Prostate gland (tissue), 2 donors: ENCODE measurements at regions not wholly inside any gene's neighbourhood (a gene's known extent, or its start where the extent isn't known, plus 50 kb on each side); places are given as distances from the start of the nearest gene placed in this dataset.
A peak's percentile ranks its signal among the peaks of the same experiment; 100 is the strongest.

ENCODE experiments used
- DNase-seq: peaks from one replicate; pipeline ENCODE4 v3.0.0-alpha.2; 2019; ENCODE audit warnings: low spot score
- H3K27ac ChIP-seq, 2 donors: fragments of 200-600 bp; sonication (generic); 2 replicates each; pipeline ENCODE4 v1.5.1; 2017 to 2019
- H3K27me3 ChIP-seq: fragments of 200-600 bp; sonication (generic); replicated peaks from 2 replicates; pipeline ENCODE4 v1.5.1; 2019; ENCODE audit not compliant: insufficient read depth
- H3K36me3 ChIP-seq, 2 donors: fragments of 200-600 bp; sonication (generic); 1 replicate in 1 of 2; 2 replicates in 1 of 2; pipeline versions ENCODE4 v1.5.1 to v1.8.1; 2017 to 2019
- H3K4me1 ChIP-seq: fragments of 200-600 bp; sonication (generic); replicated peaks from 2 replicates; pipeline ENCODE4 v1.5.1; 2019
- H3K4me3 ChIP-seq, 2 donors: fragments of 200-600 bp; sonication (generic); 2 replicates each; pipeline ENCODE4 v1.5.1; 2017 to 2019
- H3K9me3 ChIP-seq: fragments of 200-600 bp; sonication (generic); 2 replicates; pipeline ENCODE4 v1.5.1; 2017
- POLR2A ChIP-seq: fragments of 450-650 bp; IDR thresholded peaks from one replicate; pipeline ENCODE4 v1.6.1; 2016; ENCODE audit warnings: antibody characterized with exemption, mild to moderate bottlenecking
- POLR2AphosphoS5 ChIP-seq: sonication (generic); formaldehyde crosslinking; IDR thresholded peaks from one replicate; pipeline ENCODE4 v1.6.1; 2017; ENCODE audit warnings: antibody characterized with exemption
- WGBS: methylation state at CpG from one replicate; pipeline ENCODE4 v1.1.5; 2018; 5-methylcytosine and 5-hydroxymethylcytosine counted together
- intact Hi-C: fragments of 100-400 bp; cut with DNase I; formaldehyde crosslinking; loops from one replicate; pipeline ENCODE4 v1.14.2; 2022
- TF ChIP-seq, protein P1 (sequence below), 4 experiments: fragments of 200-600 bp in 2 of 4; fragments of 450-650 bp in 2 of 4; sonication (generic) in 2 of 4; IDR thresholded peaks; 1 replicate in 3 of 4; 2 replicates in 1 of 4; pipeline ENCODE4 v1.5.1; 2016 to 2019; ENCODE audit warnings: antibody characterized with exemption in 4 of 4, mild to moderate bottlenecking in 2 of 4, moderate library complexity in 2 of 4

DNA sequence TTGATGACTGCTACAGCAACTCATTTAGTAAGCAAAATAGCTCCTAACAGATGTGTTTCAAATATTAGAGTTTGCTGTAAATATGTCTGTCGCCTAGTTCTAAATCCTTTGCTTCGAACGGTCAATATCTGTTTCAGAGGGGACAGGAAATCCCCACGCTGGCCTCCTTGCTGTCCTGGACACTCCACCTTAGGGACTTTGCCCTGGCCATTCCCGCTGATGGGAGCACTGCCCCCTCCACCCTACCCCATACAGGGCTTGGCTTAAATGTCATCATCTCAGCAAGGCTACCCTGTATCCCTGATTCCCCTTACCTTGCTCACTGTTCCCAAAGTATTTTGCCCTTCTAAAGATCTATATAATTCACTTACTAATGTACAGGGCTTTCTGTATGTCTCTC lies 86.1 kb upstream of the HIVEP3 start:
- Histone ChIP-seq H3K27ac (no peak overlapping the region), H3K9me3 (no peaks in the 10 kb centered on the region), H3K4me1 (no peaks in the 10 kb centered on the region), H3K27me3 (no peaks in the 10 kb centered on the region), H3K4me3 (no peak overlapping the region), H3K36me3 (no peaks in the 10 kb centered on the region)
- DNase-seq, result no peak
- intact Hi-C loops, result no loop called here
- TF ChIP-seq, protein P1, sequence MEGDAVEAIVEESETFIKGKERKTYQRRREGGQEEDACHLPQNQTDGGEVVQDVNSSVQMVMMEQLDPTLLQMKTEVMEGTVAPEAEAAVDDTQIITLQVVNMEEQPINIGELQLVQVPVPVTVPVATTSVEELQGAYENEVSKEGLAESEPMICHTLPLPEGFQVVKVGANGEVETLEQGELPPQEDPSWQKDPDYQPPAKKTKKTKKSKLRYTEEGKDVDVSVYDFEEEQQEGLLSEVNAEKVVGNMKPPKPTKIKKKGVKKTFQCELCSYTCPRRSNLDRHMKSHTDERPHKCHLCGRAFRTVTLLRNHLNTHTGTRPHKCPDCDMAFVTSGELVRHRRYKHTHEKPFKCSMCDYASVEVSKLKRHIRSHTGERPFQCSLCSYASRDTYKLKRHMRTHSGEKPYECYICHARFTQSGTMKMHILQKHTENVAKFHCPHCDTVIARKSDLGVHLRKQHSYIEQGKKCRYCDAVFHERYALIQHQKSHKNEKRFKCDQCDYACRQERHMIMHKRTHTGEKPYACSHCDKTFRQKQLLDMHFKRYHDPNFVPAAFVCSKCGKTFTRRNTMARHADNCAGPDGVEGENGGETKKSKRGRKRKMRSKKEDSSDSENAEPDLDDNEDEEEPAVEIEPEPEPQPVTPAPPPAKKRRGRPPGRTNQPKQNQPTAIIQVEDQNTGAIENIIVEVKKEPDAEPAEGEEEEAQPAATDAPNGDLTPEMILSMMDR (IDR thresholded peaks at IDR 0.05), result no peak
- no peak for TF ChIP-seq POLR2A
- no peak for TF ChIP-seq POLR2AphosphoS5
- 92% methylated on average over 5 of the region's 5 CpGs for WGBS

DNA sequence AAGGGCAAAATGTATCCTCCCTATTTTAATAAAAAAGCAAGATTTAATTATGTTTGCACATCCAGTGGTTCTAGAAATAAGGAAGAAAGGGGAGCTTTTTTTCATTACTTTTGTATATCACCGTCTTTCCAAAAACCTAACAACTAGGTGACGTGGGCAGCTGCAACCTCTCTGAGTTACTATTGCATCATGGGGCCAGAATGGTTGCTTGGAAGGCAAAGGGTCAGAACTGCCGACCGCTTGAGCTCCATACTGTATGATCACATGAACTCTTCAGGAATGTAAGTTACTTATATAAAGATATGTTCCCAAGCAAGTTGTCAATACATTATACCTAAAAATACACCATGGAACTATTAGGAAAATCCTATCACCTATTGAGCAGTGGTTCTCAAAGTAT lies 85.6 kb upstream of the HIVEP3 start:
- intact Hi-C loops, result no loop called here
- Histone ChIP-seq H3K4me3 (no peak overlapping the region), H3K36me3 (no peaks in the 10 kb centered on the region), H3K27me3 (no peaks in the 10 kb centered on the region), H3K4me1 (no peaks in the 10 kb centered on the region), H3K9me3 (no peaks in the 10 kb centered on the region), H3K27ac (no peak overlapping the region)
- WGBS, result 96% methylated on average over 4 of the region's 4 CpGs
- no peak for DNase-seq
- no peak for TF ChIP-seq POLR2AphosphoS5
- no peak for TF ChIP-seq POLR2A
- TF ChIP-seq, protein P1 (IDR thresholded peaks at IDR 0.05), result no peak

DNA sequence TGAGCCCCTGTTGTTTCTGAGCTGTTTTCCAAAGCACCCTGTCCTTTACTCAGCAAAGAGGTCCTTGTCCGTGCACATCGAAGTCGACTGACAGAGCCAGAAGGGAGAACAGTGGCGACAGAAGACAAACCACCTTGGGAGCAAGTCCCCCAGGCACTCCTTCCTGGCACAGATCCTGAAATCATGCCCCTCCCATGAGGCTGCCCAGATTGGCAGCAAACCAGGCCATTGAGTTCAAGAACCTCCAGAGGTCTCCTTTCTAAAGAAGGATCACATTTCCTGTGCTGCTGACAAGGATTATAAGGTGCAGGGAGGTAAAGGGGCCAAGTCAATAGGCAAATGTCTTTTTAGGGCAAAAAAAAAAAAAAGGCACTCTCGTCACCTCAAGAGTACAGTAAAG lies 84.7 kb upstream of the HIVEP3 start:
- no peak overlapping the region for H3K4me3 ChIP-seq
- no peaks in the 10 kb centered on the region for H3K27me3 ChIP-seq
- H3K27ac ChIP-seq, result no peak overlapping the region
- no peaks in the 10 kb centered on the region for H3K4me1 ChIP-seq
- TF ChIP-seq, protein P1 (IDR thresholded peaks at IDR 0.05), result no peak
- TF ChIP-seq POLR2A (no peak), POLR2AphosphoS5 (no peak)
- H3K9me3 ChIP-seq, result no peaks in the 10 kb centered on the region
- H3K36me3 ChIP-seq, result no peaks in the 10 kb centered on the region
- intact Hi-C loops, result no loop called here
- 39% methylated on average over 5 of the region's 5 CpGs for WGBS
- peak; percentile 27 for DNase-seq

DNA sequence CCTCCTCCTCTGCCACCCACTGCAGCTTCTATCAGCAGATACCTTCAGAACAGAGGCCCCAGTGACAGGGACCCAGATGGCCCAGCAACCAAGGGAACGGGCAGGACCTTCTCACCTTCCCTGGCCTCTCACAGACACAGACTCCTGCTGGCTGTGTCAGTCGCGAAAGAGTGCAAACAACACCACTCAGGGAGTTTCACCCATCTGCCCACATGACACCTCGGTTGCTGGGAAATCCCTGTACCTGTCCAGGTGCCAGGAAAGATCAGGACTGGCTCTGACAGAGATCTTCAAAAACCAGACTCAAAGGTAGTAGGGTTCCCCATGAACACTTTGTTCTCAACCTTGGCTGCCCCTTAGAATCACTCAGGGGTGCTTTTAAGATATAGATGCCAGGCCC lies 83.5 kb upstream of the HIVEP3 start:
- H3K4me1 ChIP-seq, result no peaks in the 10 kb centered on the region
- no peaks in the 10 kb centered on the region for H3K9me3 ChIP-seq
- intact Hi-C loops, result no loop called here
- no peak overlapping the region for H3K4me3 ChIP-seq
- no peaks in the 10 kb centered on the region for H3K27me3 ChIP-seq
- 57% methylated on average over 4 of the region's 4 CpGs for WGBS
- no peaks in the 10 kb centered on the region for H3K36me3 ChIP-seq
- no peak overlapping the region for H3K27ac ChIP-seq
- DNase-seq, result no peak
- TF ChIP-seq, protein P1 (IDR thresholded peaks at IDR 0.05), result no peak
- TF ChIP-seq POLR2AphosphoS5 (no peak), POLR2A (no peak)

DNA sequence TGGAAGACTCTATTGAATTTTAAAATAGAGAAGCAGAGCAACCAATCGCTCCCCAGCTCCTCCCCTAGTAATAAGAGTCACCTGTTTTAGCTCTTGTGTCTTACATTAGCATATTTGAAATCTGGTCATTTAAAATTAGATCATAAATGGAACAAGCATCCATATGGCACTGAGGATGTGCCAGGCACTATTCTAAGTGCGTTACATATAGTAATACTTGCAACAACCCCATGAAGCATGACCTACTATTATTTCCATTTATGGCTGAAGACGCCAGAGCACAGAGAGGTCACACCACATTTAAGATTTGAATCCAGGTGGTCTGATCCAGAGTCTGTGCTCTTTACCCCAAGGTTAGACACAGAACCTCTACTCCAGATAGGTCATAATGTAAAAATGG lies 82.0 kb upstream of the HIVEP3 start:
- intact Hi-C loops, result no loop called here
- no peaks in the 10 kb centered on the region for H3K27me3 ChIP-seq
- H3K4me1 ChIP-seq, result no peaks in the 10 kb centered on the region
- no peak overlapping the region for H3K27ac ChIP-seq
- H3K9me3 ChIP-seq, result no peaks in the 10 kb centered on the region
- no peak for DNase-seq
- H3K36me3 ChIP-seq, result no peaks in the 10 kb centered on the region
- 94% methylated on average over 3 of the region's 3 CpGs for WGBS
- TF ChIP-seq, protein P1 (IDR thresholded peaks at IDR 0.05), result no peak
- TF ChIP-seq POLR2A (no peak), POLR2AphosphoS5 (no peak)
- H3K4me3 ChIP-seq, result no peak overlapping the region
